ENCODE measurements at regions not wholly inside any gene's neighbourhood (a gene's known extent, or its start where the extent isn't known, plus 50 kb on each side); places are given as distances from the start of the nearest gene placed in this dataset.
"Not testable (repeated sequence)": the region's sequence is repeated elsewhere in the genome, so short reads cannot be mapped to it uniquely, and the experiment has no call there.

- no peak overlapping the region for H3K4me3 Mint-ChIP-seq (ENCODE audit: low read depth)
- no peaks in the 10 kb centered on the region for H3K9me3 Mint-ChIP-seq (ENCODE audit: low read depth)
- no peak for TF ChIP-seq CTCF (IDR thresholded peaks at IDR 0.05; ENCODE audit: unreplicated experiment)
- no peaks in the 10 kb centered on the region for H3K36me3 Mint-ChIP-seq (ENCODE audit: insufficient read depth)
- no peak for DNase-seq (ENCODE audit: low spot score, unreplicated experiment)
- no peaks in the 10 kb centered on the region for H3K27me3 Mint-ChIP-seq
- H3K4me1 Mint-ChIP-seq (ENCODE audit: low read depth): no peaks in the 10 kb centered on the region
- no peak overlapping the region for H3K27ac Mint-ChIP-seq
Observed at GRCh38 chr3:132979606-132980005, 58.6 kb upstream of the TMEM108 start.

- not testable (repeated sequence) for H3K27ac Mint-ChIP-seq; H3K36me3 Mint-ChIP-seq (ENCODE audit: insufficient read depth); H3K9me3 Mint-ChIP-seq (ENCODE audit: low read depth); DNase-seq (ENCODE audit: low spot score, unreplicated experiment); H3K4me3 Mint-ChIP-seq (ENCODE audit: low read depth); H3K27me3 Mint-ChIP-seq; H3K4me1 Mint-ChIP-seq (ENCODE audit: low read depth)
Observed at GRCh38 chr3:132978946-132979345, 59.2 kb upstream of the TMEM108 start.

- DNase-seq (ENCODE audit: low spot score, unreplicated experiment): no peak
- H3K27me3 Mint-ChIP-seq: no peaks in the 10 kb centered on the region
- no peaks in the 10 kb centered on the region for H3K9me3 Mint-ChIP-seq (ENCODE audit: low read depth)
- no peak for TF ChIP-seq CTCF (IDR thresholded peaks at IDR 0.05; ENCODE audit: unreplicated experiment)
- no peak overlapping the region for H3K27ac Mint-ChIP-seq
- no peaks in the 10 kb centered on the region for H3K36me3 Mint-ChIP-seq (ENCODE audit: insufficient read depth)
- H3K4me3 Mint-ChIP-seq (ENCODE audit: low read depth): no peak overlapping the region
- H3K4me1 Mint-ChIP-seq (ENCODE audit: low read depth): no peaks in the 10 kb centered on the region
Observed at GRCh38 chr3:132978464-132978863, 59.7 kb upstream of the TMEM108 start.

GRCh38 chr3:132974097-132974496 is 64.1 kb upstream of the TMEM108 start:
- TF ChIP-seq CTCF (IDR thresholded peaks at IDR 0.05; ENCODE audit: unreplicated experiment): no peak
- no peaks in the 10 kb centered on the region for H3K4me1 Mint-ChIP-seq (ENCODE audit: low read depth)
- no peaks in the 10 kb centered on the region for H3K36me3 Mint-ChIP-seq (ENCODE audit: insufficient read depth)
- no peak overlapping the region for H3K4me3 Mint-ChIP-seq (ENCODE audit: low read depth)
- no peak for DNase-seq (ENCODE audit: low spot score, unreplicated experiment)
- peaks cover 3% of the 10 kb centered on the region for H3K9me3 Mint-ChIP-seq (ENCODE audit: low read depth)
- H3K27ac Mint-ChIP-seq: no peak overlapping the region
- H3K27me3 Mint-ChIP-seq: no peaks in the 10 kb centered on the region

GRCh38 chr3:132973441-132973840 is 64.8 kb upstream of the TMEM108 start:
- Mint-ChIP-seq H3K36me3 (ENCODE audit: insufficient read depth) (no peaks in the 10 kb centered on the region), H3K4me3 (ENCODE audit: low read depth) (no peak overlapping the region), H3K9me3 (ENCODE audit: low read depth) (peaks cover 3% of the 10 kb centered on the region), H3K27ac (no peak overlapping the region), H3K4me1 (ENCODE audit: low read depth) (no peaks in the 10 kb centered on the region), H3K27me3 (no peaks in the 10 kb centered on the region)
- TF ChIP-seq CTCF (IDR thresholded peaks at IDR 0.05; ENCODE audit: unreplicated experiment): no peak
- no peak for DNase-seq (ENCODE audit: low spot score, unreplicated experiment)

GRCh38 chr3:132972333-132972732 is 65.9 kb upstream of the TMEM108 start:
- H3K9me3 Mint-ChIP-seq (ENCODE audit: low read depth): peaks cover 3% of the 10 kb centered on the region
- TF ChIP-seq CTCF (IDR thresholded peaks at IDR 0.05; ENCODE audit: unreplicated experiment): no peak
- no peak for DNase-seq (ENCODE audit: low spot score, unreplicated experiment)
- H3K36me3 Mint-ChIP-seq (ENCODE audit: insufficient read depth): no peaks in the 10 kb centered on the region
- no peak overlapping the region for H3K27ac Mint-ChIP-seq
- H3K27me3 Mint-ChIP-seq: no peaks in the 10 kb centered on the region
- H3K4me3 Mint-ChIP-seq (ENCODE audit: low read depth): no peak overlapping the region
- no peaks in the 10 kb centered on the region for H3K4me1 Mint-ChIP-seq (ENCODE audit: low read depth)

Measured in progenitor cell of endocrine pancreas (in vitro differentiated cells).